Activated CD8-positive, alpha-beta T cell treated with anti-CD3 and anti-CD28 coated beads for 36 hours (primary cell): ENCODE measurements at regions not wholly inside any gene's neighbourhood (a gene's known extent, or its start where the extent isn't known, plus 50 kb on each side); places are given as distances from the start of the nearest gene placed in this dataset.

Experiments used
- ATAC-seq: fragments of 200-7000 bp; cut with Tn5 transposase; one replicate; pipeline ENCODE4 v1.10.0; 2021; ENCODE audit warnings: mild to moderate bottlenecking, moderate library complexity
- CTCF ChIA-PET: fragments of 350-600 bp; sonication (Branson Sonifier 250); formaldehyde crosslinking; loops from one replicate; lab custom pipeline; 2021; ENCODE audit warnings: antibody characterized with exemption; lab: Charles Lee
- POLR2A ChIA-PET: fragments of 350-600 bp; sonication (Branson Sonifier 250); formaldehyde crosslinking; loops from one replicate; lab custom pipeline; 2021; ENCODE audit warnings: antibody characterized with exemption; lab: Charles Lee
- DNase-seq: peaks from one replicate; pipeline ENCODE4 v3.0.0-alpha.2; 2020
- H3K27ac Mint-ChIP-seq: one replicate; pipeline ENCODE4 v1.8.0; 2021; ENCODE audit warnings: mild to moderate bottlenecking, mixed read lengths
- H3K27me3 Mint-ChIP-seq: one replicate; pipeline ENCODE4 v1.8.0; 2021; ENCODE audit warnings: mixed read lengths
- H3K36me3 Mint-ChIP-seq: one replicate; pipeline ENCODE4 v1.8.0; 2021; ENCODE audit warnings: low read depth, mixed read lengths
- H3K4me1 Mint-ChIP-seq: one replicate; pipeline ENCODE4 v1.8.0; 2021; ENCODE audit warnings: low read depth, mixed read lengths
- H3K4me3 Mint-ChIP-seq: one replicate; pipeline ENCODE4 v1.8.0; 2021; ENCODE audit warnings: mild to moderate bottlenecking, moderate library complexity, mixed read lengths
- H3K9me3 Mint-ChIP-seq: one replicate; pipeline ENCODE4 v1.8.0; 2021; ENCODE audit warnings: mixed read lengths
- intact Hi-C: fragments of 100-400 bp; cut with micrococcal nuclease; formaldehyde crosslinking; loops from one replicate; pipeline ENCODE4 v1.10.0; 2022
- TF ChIP-seq, protein P1 (sequence below): fragments of 200-600 bp; IDR thresholded peaks from one replicate; pipeline ENCODE4 v1.8.0; 2022; ENCODE audit warnings: antibody characterized with exemption, mild to moderate bottlenecking

DNA sequence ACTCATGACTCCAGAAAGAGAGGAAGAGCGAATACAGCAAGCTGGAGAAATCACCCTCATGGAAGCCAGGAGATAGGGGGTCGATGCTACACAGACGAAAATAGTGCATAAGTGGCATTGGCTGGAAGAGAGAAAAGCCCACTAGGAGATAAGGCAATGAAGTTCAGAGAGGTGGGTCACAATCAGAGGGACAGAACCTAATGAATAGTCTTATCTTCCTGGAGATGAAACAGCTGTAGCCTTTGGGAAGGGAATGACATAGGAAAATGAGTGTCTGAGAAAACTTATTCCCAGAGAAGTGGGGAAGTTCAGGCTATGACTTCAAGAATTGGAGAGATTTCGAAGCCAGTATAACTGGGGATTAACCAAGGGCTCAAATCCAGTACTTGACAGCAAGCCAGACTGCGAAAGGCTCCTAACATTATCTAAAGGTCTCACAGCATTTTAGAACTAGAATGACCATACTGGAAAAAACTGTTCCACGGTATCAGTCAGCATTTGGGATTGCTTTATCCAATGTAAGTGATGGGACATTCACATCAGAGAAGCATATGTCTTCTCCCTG lies 211.1 kb downstream of the ZNF365 start:
- ATAC-seq, result no peak
- Mint-ChIP-seq H3K27me3 (peaks cover 5% of the 10 kb centered on the region), H3K27ac (no peak overlapping the region), H3K4me3 (no peak overlapping the region), H3K9me3 (peaks cover 4% of the 10 kb centered on the region), H3K36me3 (no peaks in the 10 kb centered on the region), H3K4me1 (peaks cover 13% of the 10 kb centered on the region)
- ChIA-PET CTCF (interaction anchor here (3.0 kb wide), 1 partner anchor 9 kb away, joined by 17 read pairs; no protein-coding TSS in a partner anchor), POLR2A (no interaction called here)
- no peak for DNase-seq
- TF ChIP-seq, protein P1, sequence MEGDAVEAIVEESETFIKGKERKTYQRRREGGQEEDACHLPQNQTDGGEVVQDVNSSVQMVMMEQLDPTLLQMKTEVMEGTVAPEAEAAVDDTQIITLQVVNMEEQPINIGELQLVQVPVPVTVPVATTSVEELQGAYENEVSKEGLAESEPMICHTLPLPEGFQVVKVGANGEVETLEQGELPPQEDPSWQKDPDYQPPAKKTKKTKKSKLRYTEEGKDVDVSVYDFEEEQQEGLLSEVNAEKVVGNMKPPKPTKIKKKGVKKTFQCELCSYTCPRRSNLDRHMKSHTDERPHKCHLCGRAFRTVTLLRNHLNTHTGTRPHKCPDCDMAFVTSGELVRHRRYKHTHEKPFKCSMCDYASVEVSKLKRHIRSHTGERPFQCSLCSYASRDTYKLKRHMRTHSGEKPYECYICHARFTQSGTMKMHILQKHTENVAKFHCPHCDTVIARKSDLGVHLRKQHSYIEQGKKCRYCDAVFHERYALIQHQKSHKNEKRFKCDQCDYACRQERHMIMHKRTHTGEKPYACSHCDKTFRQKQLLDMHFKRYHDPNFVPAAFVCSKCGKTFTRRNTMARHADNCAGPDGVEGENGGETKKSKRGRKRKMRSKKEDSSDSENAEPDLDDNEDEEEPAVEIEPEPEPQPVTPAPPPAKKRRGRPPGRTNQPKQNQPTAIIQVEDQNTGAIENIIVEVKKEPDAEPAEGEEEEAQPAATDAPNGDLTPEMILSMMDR, result no peak
- intact Hi-C loops, result no loop called here

- no peak overlapping the region for H3K4me3 Mint-ChIP-seq
- TF ChIP-seq, protein P1, result no peak
- ATAC-seq (no peak), DNase-seq (no peak)
- intact Hi-C loops, result no loop called here
- ChIA-PET POLR2A (no interaction called here), CTCF (interaction anchor here (0.9 to 1.3 kb wide), 3 partner anchors 23 to 232 kb away, joined by 3 to 4 read pairs (median 4); no protein-coding TSS in a partner anchor)
- peaks cover 5% of the 10 kb centered on the region for H3K27me3 Mint-ChIP-seq
- no peaks in the 10 kb centered on the region for H3K36me3 Mint-ChIP-seq
- H3K9me3 Mint-ChIP-seq, result peaks cover 4% of the 10 kb centered on the region
- H3K4me1 Mint-ChIP-seq, result peaks cover 13% of the 10 kb centered on the region
- H3K27ac Mint-ChIP-seq, result no peak overlapping the region
Observed at GRCh38 chr10:62587011-62587410, 212.8 kb downstream of the ZNF365 start.

- POLR2A ChIA-PET, result interaction anchor here (0.7 to 0.8 kb wide), 2 partner anchors 401 to 497 kb away, joined by 3 to 4 read pairs; no protein-coding TSS in a partner anchor
- no peak for DNase-seq
- intact Hi-C loops, result no loop called here
- CTCF ChIA-PET, result interaction anchor here (1.3 kb wide), 1 partner anchor 96 kb away, joined by 3 read pairs; no protein-coding TSS in a partner anchor
- TF ChIP-seq, protein P1, result no peak
- Mint-ChIP-seq H3K4me1 (peaks cover 13% of the 10 kb centered on the region), H3K27me3 (peaks cover 7% of the 10 kb centered on the region), H3K9me3 (peaks cover 4% of the 10 kb centered on the region), H3K36me3 (no peaks in the 10 kb centered on the region), H3K27ac (no peak overlapping the region), H3K4me3 (no peak overlapping the region)
- no peak for ATAC-seq
Observed at GRCh38 chr10:62588116-62588515, 213.9 kb downstream of the ZNF365 start.

DNA sequence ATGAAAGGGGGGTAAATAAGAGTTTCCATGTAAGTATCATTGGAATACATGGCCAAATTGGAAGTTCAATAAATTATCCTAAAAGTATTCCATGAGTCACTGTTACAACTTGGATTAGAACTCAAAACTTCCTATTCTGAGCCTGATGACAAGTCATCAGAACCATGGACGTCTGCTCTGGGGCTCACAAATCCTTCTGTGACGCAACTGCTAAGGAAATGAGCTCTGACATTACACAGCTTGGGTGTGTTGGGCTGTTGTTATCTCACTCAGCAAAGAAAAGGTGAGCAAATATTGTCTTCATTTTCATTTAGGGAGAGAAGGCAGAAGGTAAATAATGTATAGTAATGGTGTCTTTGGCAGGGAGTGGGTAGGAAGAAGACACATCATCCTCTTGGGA lies 214.8 kb upstream of the ADO start:
- no peaks in the 10 kb centered on the region for H3K36me3 Mint-ChIP-seq
- intact Hi-C loops, result loop anchor here (5.0 to 10.0 kb wide), 4 partner anchors 152 to 568 kb away; no protein-coding TSS in a partner anchor
- POLR2A ChIA-PET, result no interaction called here
- ATAC-seq (no peak), DNase-seq (no peak)
- CTCF ChIA-PET, result interaction anchor here (1.4 to 1.5 kb wide), 2 partner anchors 21 to 35 kb away, joined by 3 to 5 read pairs; no protein-coding TSS in a partner anchor
- H3K27me3 Mint-ChIP-seq, result peaks cover 7% of the 10 kb centered on the region
- H3K4me1 Mint-ChIP-seq, result peaks cover 8% of the 10 kb centered on the region
- H3K27ac Mint-ChIP-seq, result no peak overlapping the region
- no peak overlapping the region for H3K4me3 Mint-ChIP-seq
- TF ChIP-seq, protein P1, result no peak
- peaks cover 4% of the 10 kb centered on the region for H3K9me3 Mint-ChIP-seq

- ChIA-PET CTCF (interaction anchor here (1.1 to 1.5 kb wide), 4 partner anchors 20 to 1130 kb away, joined by 3 to 5 read pairs (median 4); no protein-coding TSS in a partner anchor), POLR2A (no interaction called here)
- intact Hi-C loops, result loop anchor here (5.0 to 10.0 kb wide), 4 partner anchors 153 to 567 kb away; no protein-coding TSS in a partner anchor
- H3K4me3 Mint-ChIP-seq, result no peak overlapping the region
- H3K9me3 Mint-ChIP-seq, result peaks cover 4% of the 10 kb centered on the region
- no peak for DNase-seq
- peaks cover 7% of the 10 kb centered on the region for H3K27me3 Mint-ChIP-seq
- H3K27ac Mint-ChIP-seq, result no peak overlapping the region
- H3K36me3 Mint-ChIP-seq, result no peaks in the 10 kb centered on the region
- peaks cover 8% of the 10 kb centered on the region for H3K4me1 Mint-ChIP-seq
- ATAC-seq, result peak; percentile 38
- TF ChIP-seq, protein P1, result no peak
Observed at GRCh38 chr10:62590306-62590705, 214.2 kb upstream of the ADO start.
